K562 (cell line): ENCODE measurements at regions not wholly inside any gene's neighbourhood (a gene's known extent, or its start where the extent isn't known, plus 50 kb on each side); places are given as distances from the start of the nearest gene placed in this dataset.

Source experiments
- ATAC-seq: fragments of 200-7000 bp; cut with Tn5 transposase; 3 replicates; pipeline ENCODE4 v1.9.1; 2020; ENCODE audit warnings: moderate library complexity
- BruUV-seq: library from RNA; stranded (reverse); fragments of 400-500 nt; replicated peaks from 2 replicates; lab custom pipeline; 2021; lab: Mats Ljungman, UMichigan
- CTCF ChIA-PET: fragments of 300-600 bp; formaldehyde crosslinking; extraction: SDS; loops from one replicate; lab custom pipeline; 2021; ENCODE audit warnings: low intra/inter-chr PET ratio; lab: Yijun Ruan, JAX
- POLR2A ChIA-PET: fragments of 300-600, 350-650 bp; sonication (Branson Sonifier 250); formaldehyde crosslinking; extraction: SDS; loops from one replicate; lab custom pipeline; 2021; ENCODE audit warnings: antibody characterized with exemption, inconsistent platforms; lab: Yijun Ruan, JAX
- DNase-seq, 4 experiments: peaks; one replicate each; pipeline versions ENCODE4 v3.0.0 to v3.0.0-alpha.2; 2011 to 2018; ENCODE audit warnings: low spot score in 3 of 4, mixed read lengths in 3 of 4; ENCODE audit errors: extremely low read depth in 1 of 4
- FAIRE-seq: peaks from 2 replicates; lab custom pipeline; 2011; peaks lifted over from hg19 to GRCh38; lab: Jason Lieb, UNC
- H2AFZ ChIP-seq: 2 replicates; pipeline ENCODE4 v1.6.0; 2011; ENCODE audit warnings: low read depth, low read length, control low read depth, inconsistent platforms
- H3K27ac ChIP-seq: fragments of 200-600 bp; 3 replicates; pipeline ENCODE4 v1.8.0; 2011; ENCODE audit warnings: low read depth, mild to moderate bottlenecking, control low read depth, inconsistent platforms, low read length, moderate library complexity, mixed read lengths; ENCODE audit errors: extremely low read depth
- H3K27me3 ChIP-seq, 2 experiments: fragments of 300-600 bp in 1 of 2; 2 replicates in 1 of 2; 3 replicates in 1 of 2; pipeline versions ENCODE4 v1.6.0 to v1.8.0; 2011; ENCODE audit warnings: inconsistent platforms in 2 of 2, low read length in 2 of 2, mild to moderate bottlenecking in 1 of 2, mixed read lengths in 1 of 2, moderate library complexity in 1 of 2; ENCODE audit not compliant: control insufficient read depth in 2 of 2, insufficient read depth in 2 of 2
- H3K36me3 ChIP-seq: fragments of 300-600 bp; 3 replicates; pipeline ENCODE4 v1.8.0; 2011; ENCODE audit warnings: mild to moderate bottlenecking, low read length, inconsistent platforms; ENCODE audit not compliant: control insufficient read depth, insufficient read depth
- H3K4me1 ChIP-seq, 2 experiments: fragments of 200-600 bp in 1 of 2; replicated peaks in 1 of 2; 2 replicates in 1 of 2; 3 replicates in 1 of 2; pipeline versions ENCODE4 v1.5.1 to v1.8.0; 2011; ENCODE audit warnings: inconsistent platforms in 2 of 2, low read length in 2 of 2, mild to moderate bottlenecking in 1 of 2, mixed read lengths in 1 of 2, moderate library complexity in 1 of 2; ENCODE audit not compliant: control insufficient read depth in 2 of 2, insufficient read depth in 2 of 2
- H3K4me2 ChIP-seq: 2 replicates; pipeline ENCODE4 v1.6.1; 2011; ENCODE audit warnings: low read length, control low read depth, inconsistent platforms, mixed read lengths; ENCODE audit not compliant: insufficient read depth
- H3K4me3 ChIP-seq: fragments of 200-600 bp; sonication (generic), shearing (Covaris generic); 2 replicates; pipeline ENCODE4 v1.5.1; 2016; ENCODE audit warnings: control low read depth, inconsistent platforms
- H3K79me2 ChIP-seq: fragments of 200-600 bp; 3 replicates; pipeline ENCODE4 v1.8.0; 2011; ENCODE audit warnings: low read length, inconsistent platforms; ENCODE audit not compliant: control insufficient read depth, insufficient read depth
- H3K9ac ChIP-seq, 2 experiments: 2 replicates each; pipeline versions ENCODE4 v1.6.0 to v1.6.1; 2011; ENCODE audit warnings: low read depth in 2 of 2, low read length in 2 of 2, control low read depth in 1 of 2, inconsistent platforms in 1 of 2, mild to moderate bottlenecking in 1 of 2, mixed read lengths in 1 of 2; ENCODE audit not compliant: insufficient read depth in 1 of 2
- H3K9me1 ChIP-seq: one replicate; pipeline ENCODE4 v1.6.0; 2011; ENCODE audit warnings: inconsistent platforms, mild to moderate bottlenecking, low read length, moderate library complexity; ENCODE audit not compliant: control insufficient read depth, insufficient read depth
- H3K9me3 ChIP-seq: replicated peaks from 2 replicates; pipeline ENCODE4 v1.5.1; 2011; ENCODE audit warnings: low read depth, low read length, inconsistent platforms; ENCODE audit not compliant: control insufficient read depth, insufficient read depth
- H4K20me1 ChIP-seq: replicated peaks from 2 replicates; pipeline ENCODE4 v1.6.1; 2011; ENCODE audit warnings: low read length, inconsistent platforms, mixed read lengths; ENCODE audit not compliant: control insufficient read depth, insufficient read depth
- CC2D1A ChIP-seq: fragments of 450-650 bp; IDR thresholded peaks from 2 replicates; pipeline ENCODE4 v1.6.1; 2017; ENCODE audit warnings: mild to moderate bottlenecking
- CEBPG ChIP-seq, 3 experiments: fragments of 200-800 bp in 1 of 3; sonication (Bioruptor generic) in 1 of 3; sonication (generic) in 1 of 3; formaldehyde crosslinking in 1 of 3; IDR thresholded peaks in 2 of 3; conservative IDR thresholded peaks in 1 of 3; 2 replicates each; pipeline versions ENCODE4 v1.6.1 to v1.8.0; 2016 to 2022; ENCODE audit warnings: missing compliant biosample characterization in 2 of 3, missing genetic modification characterization in 2 of 3, mild to moderate bottlenecking in 1 of 3, missing genetic modification reagents in 1 of 3
- REST ChIP-seq, 2 experiments: fragments of 450-650 bp; formaldehyde crosslinking in 1 of 2; IDR thresholded peaks; 2 replicates each; pipeline versions ENCODE4 v1.4.0 to v1.6.1; 2014 to 2020; ENCODE audit warnings: mild to moderate bottlenecking in 2 of 2, borderline replicate concordance in 1 of 2, low read depth in 1 of 2
- WGBS: fragments of 100-300 bp; shearing (Covaris generic); methylation state at CpG from one replicate; pipeline ENCODE4 v1.1.6; 2016; ENCODE audit warnings: low coverage, mixed read lengths; ENCODE audit not compliant: insufficient coverage; ENCODE audit errors: missing lambda C conversion rate; 5-methylcytosine and 5-hydroxymethylcytosine counted together
- in situ Hi-C: fragments of 300-500 bp; cut with MboI; formaldehyde crosslinking; loops from 4 replicates; pipeline ENCODE4 v1.15.0; 2018; ENCODE audit warnings: inconsistent platforms, mixed read lengths
- intact Hi-C: fragments of 100-400 bp; cut with micrococcal nuclease; formaldehyde crosslinking; loops from 2 replicates; pipeline ENCODE4 v1.14.2; 2022
- TF ChIP-seq, protein P1 (sequence below): sonication (generic); formaldehyde crosslinking; IDR thresholded peaks from 2 replicates; pipeline ENCODE4 v1.8.0; 2022; ENCODE audit warnings: missing genetic modification reagents, mild to moderate bottlenecking, moderate library complexity, borderline replicate concordance

DNA sequence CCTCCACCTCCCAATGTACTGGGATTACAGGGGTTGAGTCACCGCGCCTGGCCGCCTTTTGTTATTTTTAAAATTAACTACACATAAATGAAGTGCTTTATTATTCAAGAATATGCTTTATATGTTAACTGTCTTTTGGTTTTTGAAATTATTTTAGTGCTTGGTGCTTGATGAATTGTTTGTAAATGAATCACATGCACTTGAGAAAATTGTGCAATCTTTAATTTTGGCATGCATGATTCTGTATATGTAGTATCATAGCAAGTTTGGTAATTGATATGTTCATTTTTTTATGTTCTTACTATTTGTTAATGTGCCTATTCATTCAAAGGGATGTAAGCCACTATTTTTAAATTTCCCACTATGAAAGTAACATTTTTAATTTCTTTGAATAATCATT lies 440.9 kb downstream of the NAV3 start:
- H3K36me3 ChIP-seq = no peaks in the 10 kb centered on the region
- H3K9me3 ChIP-seq = no peaks in the 10 kb centered on the region; the same call in none of the 2 replicates
- POLR2A ChIA-PET = no interaction called here
- H2AFZ ChIP-seq = no peak overlapping the region
- TF ChIP-seq CEBPG (CRISPR knock-in tag; IDR thresholded peaks at IDR 0.05) (no peak), CEBPG (tag; conservative IDR thresholded peaks at IDR 0.05 in 1 of 2, IDR thresholded peaks at IDR 0.05 in 1 of 2) (peak in 1 of 2 experiments; percentile 20; a peak in 1 of 4 replicates), CC2D1A (no peak), REST (IDR thresholded peaks at IDR 0.05; ENCODE audit: borderline replicate concordance) (no peak), REST (CRISPR knock-in tag; IDR thresholded peaks at IDR 0.05; ENCODE audit: low read depth) (no peak)
- TF ChIP-seq, protein P1, sequence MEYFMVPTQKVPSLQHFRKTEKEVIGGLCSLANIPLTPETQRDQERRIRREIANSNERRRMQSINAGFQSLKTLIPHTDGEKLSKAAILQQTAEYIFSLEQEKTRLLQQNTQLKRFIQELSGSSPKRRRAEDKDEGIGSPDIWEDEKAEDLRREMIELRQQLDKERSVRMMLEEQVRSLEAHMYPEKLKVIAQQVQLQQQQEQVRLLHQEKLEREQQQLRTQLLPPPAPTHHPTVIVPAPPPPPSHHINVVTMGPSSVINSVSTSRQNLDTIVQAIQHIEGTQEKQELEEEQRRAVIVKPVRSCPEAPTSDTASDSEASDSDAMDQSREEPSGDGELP (CRISPR knock-in tag) = no peak
- TF ChIP-seq, all 486 proteins: peak for 1
- ATAC-seq (no peak), FAIRE-seq (no peak), DNase-seq (no peak)
- H3K79me2 ChIP-seq = no peaks in the 10 kb centered on the region
- CTCF ChIA-PET = no interaction called here
- H3K27me3 ChIP-seq = no peaks in the 10 kb centered on the region
- intact Hi-C loops (no loop called here), in situ Hi-C loops (no loop called here)
- WGBS = 3% methylated on average over 3 of the region's 3 CpGs
- no peak overlapping the region for H3K4me2 ChIP-seq
- no peak overlapping the region for H3K4me3 ChIP-seq
- no peak overlapping the region for H3K27ac ChIP-seq
- no peaks in the 10 kb centered on the region for H4K20me1 ChIP-seq
- no peaks in the 10 kb centered on the region for H3K9me1 ChIP-seq
- no TSS peak for BruUV-seq
- H3K9ac ChIP-seq = no peak overlapping the region
- no peaks in the 10 kb centered on the region for H3K4me1 ChIP-seq
